CD14-positive monocyte (primary cell): ENCODE measurements at regions not wholly inside any gene's neighbourhood (a gene's known extent, or its start where the extent isn't known, plus 50 kb on each side); places are given as distances from the start of the nearest gene placed in this dataset.

Experiments
- DNase-seq, 3 donors: peaks; one replicate each; pipeline ENCODE4 v3.0.0-alpha.2; 2011 to 2022
- H2AFZ ChIP-seq: 2 replicates; pipeline ENCODE4 v1.6.0; 2012; ENCODE audit warnings: mild to moderate bottlenecking, low read depth, low read length, inconsistent platforms; ENCODE audit not compliant: insufficient read depth, poor library complexity, severe bottlenecking
- H3K27ac ChIP-seq, 2 donors: 1 replicate in 1 of 2; 2 replicates in 1 of 2; pipeline ENCODE4 v1.5.1; 2012 to 2013; ENCODE audit warnings: low read length in 2 of 2, control low read depth in 1 of 2, inconsistent platforms in 1 of 2, low read depth in 1 of 2, mild to moderate bottlenecking in 1 of 2
- H3K27me3 ChIP-seq, 2 donors: one replicate each; pipeline versions ENCODE4 v1.6.0 to v1.6.1; 2011 to 2013; ENCODE audit warnings: low read length in 2 of 2; ENCODE audit not compliant: control insufficient read depth in 2 of 2, insufficient read depth in 2 of 2
- H3K36me3 ChIP-seq, 2 donors: replicated peaks in 1 of 2; 1 replicate in 1 of 2; 2 replicates in 1 of 2; pipeline versions ENCODE4 v1.5.1 to v1.6.1; 2012 to 2013; ENCODE audit warnings: low read length in 2 of 2, control low read depth in 1 of 2, inconsistent platforms in 1 of 2, mild to moderate bottlenecking in 1 of 2; ENCODE audit not compliant: insufficient read depth in 2 of 2, control insufficient read depth in 1 of 2
- H3K4me1 ChIP-seq, 2 donors: 1 replicate in 1 of 2; 2 replicates in 1 of 2; pipeline versions ENCODE4 v1.5.1 to v1.6.1; 2012 to 2013; ENCODE audit warnings: low read length in 2 of 2, control low read depth in 1 of 2, inconsistent platforms in 1 of 2, mild to moderate bottlenecking in 1 of 2, moderate library complexity in 1 of 2; ENCODE audit not compliant: insufficient read depth in 2 of 2, control insufficient read depth in 1 of 2
- H3K4me2 ChIP-seq: replicated peaks from 2 replicates; pipeline ENCODE3; 2012; ENCODE audit warnings: low read length, moderate library complexity, mild to moderate bottlenecking; ENCODE audit not compliant: poor library complexity, severe bottlenecking; ENCODE audit errors: extremely low read depth
- H3K4me3 ChIP-seq, 3 experiments: fragments of 200-600 bp in 1 of 3; sonication (generic) in 1 of 3; replicated peaks in 1 of 3; 1 replicate in 2 of 3; 2 replicates in 1 of 3; pipeline ENCODE4 v1.5.1; 2011 to 2013; ENCODE audit warnings: low read length in 3 of 3, mild to moderate bottlenecking in 3 of 3, control low read depth in 2 of 3, low read depth in 2 of 3, inconsistent platforms in 1 of 3, moderate library complexity in 1 of 3
- H3K79me2 ChIP-seq: 2 replicates; pipeline ENCODE4 v1.6.0; 2012; ENCODE audit warnings: mild to moderate bottlenecking, control low read depth, inconsistent platforms, low read length, moderate library complexity; ENCODE audit not compliant: insufficient read depth
- H3K9ac ChIP-seq: 2 replicates; pipeline ENCODE4 v1.6.0; 2017; ENCODE audit warnings: low read length, mild to moderate bottlenecking; ENCODE audit not compliant: insufficient read depth, poor library complexity, severe bottlenecking
- H3K9me3 ChIP-seq, 2 donors: replicated peaks in 1 of 2; 1 replicate in 1 of 2; 2 replicates in 1 of 2; pipeline versions ENCODE4 v1.5.1 to v1.6.1; 2012 to 2013; ENCODE audit warnings: low read length in 2 of 2, control low read depth in 1 of 2; ENCODE audit not compliant: control insufficient read depth in 1 of 2, insufficient read depth in 1 of 2
- H4K20me1 ChIP-seq: 2 replicates; pipeline ENCODE4 v1.6.0; 2012; ENCODE audit warnings: mild to moderate bottlenecking, low read length, control low read depth, moderate library complexity; ENCODE audit not compliant: insufficient read depth
- H3K27ac Mint-ChIP-seq, 7 donors: one replicate each; pipeline ENCODE4 v1.8.0; 2020; ENCODE audit warnings: mild to moderate bottlenecking in 7 of 7, mixed read lengths in 7 of 7, moderate library complexity in 6 of 7, inconsistent platforms in 2 of 7
- H3K27me3 Mint-ChIP-seq, 3 donors: one replicate each; pipeline ENCODE4 v1.8.0; 2021 to 2022; ENCODE audit warnings: low read depth in 3 of 3, mild to moderate bottlenecking in 3 of 3, mixed read lengths in 3 of 3, moderate library complexity in 3 of 3, inconsistent platforms in 1 of 3
- H3K36me3 Mint-ChIP-seq, 2 donors: one replicate each; pipeline ENCODE4 v1.8.0; 2020; ENCODE audit warnings: mixed read lengths in 2 of 2, inconsistent platforms in 1 of 2, mild to moderate bottlenecking in 1 of 2
- H3K4me1 Mint-ChIP-seq: one replicate; pipeline ENCODE4 v1.8.0; 2020; ENCODE audit warnings: mild to moderate bottlenecking, mixed read lengths
- H3K4me3 Mint-ChIP-seq, 2 donors: one replicate each; pipeline ENCODE4 v1.8.0; 2020; ENCODE audit warnings: mild to moderate bottlenecking in 2 of 2, mixed read lengths in 2 of 2, moderate library complexity in 1 of 2
- H3K9me3 Mint-ChIP-seq, 7 donors: one replicate each; pipeline ENCODE4 v1.8.0; 2020 to 2022; ENCODE audit warnings: mixed read lengths in 7 of 7, mild to moderate bottlenecking in 6 of 7, moderate library complexity in 6 of 7, inconsistent platforms in 2 of 7
- CTCF ChIP-seq: fragments of 200-600 bp; IDR thresholded peaks from one replicate; pipeline ENCODE4 v1.8.0; 2022; ENCODE audit warnings: antibody characterized with exemption, mild to moderate bottlenecking
- WGBS: methylation state at CpG from one replicate; pipeline ENCODE4 v1.1.5; 2013; ENCODE audit warnings: missing lambda C conversion rate; ENCODE audit not compliant: insufficient coverage; 5-methylcytosine and 5-hydroxymethylcytosine counted together
- intact Hi-C, 2 donors: fragments of 100-400 bp; cut with micrococcal nuclease; formaldehyde crosslinking; loops; one replicate each; pipeline versions ENCODE4 v1.15.0 to v1.15.1; 2023

- H3K27ac Mint-ChIP-seq = no peak overlapping the region
- no peak for DNase-seq
- intact Hi-C loops = no loop called here
These were observed 221.6 kb upstream of the PBX1 start for GRCh38 chr1:164337394-164337793.

GRCh38 chr1:164337885-164338284 is 221.1 kb upstream of the PBX1 start:
- peaks cover 0 to 2% (median 1%) of the 10 kb centered on the region in 3 donors for H3K27me3 Mint-ChIP-seq
- intact Hi-C loops = no loop called here

More at GRCh38 chr1:164337394-164337793, 221.6 kb upstream of the PBX1 start:
- Histone ChIP-seq H3K4me3 (no peak overlapping the region), H3K9me3 (peaks cover 4 to 12% of the 10 kb centered on the region in 2 donors), H3K36me3 (no peaks in the 10 kb centered on the region), H2AFZ (no peak overlapping the region), H3K4me2 (no peak overlapping the region), H3K27ac (no peak overlapping the region), H3K27me3 (no peaks in the 10 kb centered on the region), H4K20me1 (no peaks in the 10 kb centered on the region), H3K4me1 (no peaks in the 10 kb centered on the region), H3K9ac (no peak overlapping the region), H3K79me2 (no peaks in the 10 kb centered on the region)
- Mint-ChIP-seq H3K9me3 (peaks cover 7 to 15% (median 12%) of the 10 kb centered on the region in 7 donors), H3K27me3 (peaks cover 0 to 2% (median 1%) of the 10 kb centered on the region in 3 donors), H3K4me1 (no peaks in the 10 kb centered on the region), H3K4me3 (no peak overlapping the region), H3K36me3 (no peaks in the 10 kb centered on the region)
- WGBS = no CpG with 5 or more reads among the region's 2 CpGs
- no peak for TF ChIP-seq CTCF

More at GRCh38 chr1:164337885-164338284, 221.1 kb upstream of the PBX1 start:
- WGBS = 100% methylated on average over 1 of the region's 1 CpG
- Histone ChIP-seq H3K9me3 (peaks cover 9 to 13% of the 10 kb centered on the region in 2 donors), H3K79me2 (no peaks in the 10 kb centered on the region), H3K27me3 (no peaks in the 10 kb centered on the region), H3K4me3 (no peak overlapping the region), H2AFZ (no peak overlapping the region), H3K36me3 (no peaks in the 10 kb centered on the region), H3K4me2 (no peak overlapping the region), H4K20me1 (no peaks in the 10 kb centered on the region), H3K27ac (no peak overlapping the region), H3K9ac (no peak overlapping the region), H3K4me1 (no peaks in the 10 kb centered on the region)
- no peaks in the 10 kb centered on the region for H3K36me3 Mint-ChIP-seq
- no peaks in the 10 kb centered on the region for H3K4me1 Mint-ChIP-seq
- no peak for TF ChIP-seq CTCF
- H3K27ac Mint-ChIP-seq = no peak overlapping the region
- no peak overlapping the region for H3K4me3 Mint-ChIP-seq
- peaks cover 9 to 14% (median 12%) of the 10 kb centered on the region in 7 donors for H3K9me3 Mint-ChIP-seq
- no peak for DNase-seq
